HG02798 (cell line): ENCODE measurements at regions not wholly inside any gene's neighbourhood (a gene's known extent, or its start where the extent isn't known, plus 50 kb on each side); places are given as distances from the start of the nearest gene placed in this dataset.

ENCODE experiments used
- ATAC-seq: cut with Tn5 transposase; IDR thresholded peaks from one replicate; pipeline ENCODE4 v1.9.1; 2021; ENCODE audit warnings: mild to moderate bottlenecking; ENCODE audit not compliant: unreplicated experiment, poor library complexity

DNA sequence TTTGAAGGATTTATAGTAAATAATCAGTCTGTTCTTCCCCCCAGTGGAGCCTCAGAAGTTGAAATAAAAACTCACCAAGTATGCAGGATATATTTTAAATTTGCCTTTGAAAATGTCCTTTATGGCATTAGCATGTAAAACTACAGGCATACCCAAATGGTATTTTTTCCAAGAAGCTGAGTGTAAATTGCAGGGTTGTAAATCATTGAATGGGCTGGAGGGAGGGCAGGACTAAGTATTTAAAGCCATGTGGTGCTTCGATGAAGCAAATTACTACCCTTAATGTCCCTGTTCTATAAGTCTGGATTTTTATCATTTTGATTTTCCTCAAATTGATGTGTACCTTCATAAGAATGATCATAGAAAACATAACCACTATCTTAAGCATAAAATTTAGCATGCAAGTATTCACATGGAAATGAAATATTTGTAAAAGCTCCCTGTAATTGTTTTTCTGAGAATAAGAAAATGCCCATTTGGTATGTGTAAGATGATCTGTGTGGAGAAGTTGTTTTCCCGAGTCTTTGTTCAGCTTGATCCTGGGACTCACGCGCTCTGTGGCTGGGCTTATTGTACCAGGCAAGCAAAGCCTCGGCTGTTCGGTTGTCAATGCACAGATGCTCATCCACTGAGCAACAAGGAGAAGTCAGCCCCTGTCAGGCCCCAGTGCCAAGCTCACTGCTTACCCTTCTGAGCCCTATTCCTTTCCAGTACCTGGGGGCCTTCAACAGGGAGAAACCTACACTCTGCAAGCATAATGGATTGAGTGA lies 66.7 kb downstream of the CD164 start:
- ATAC-seq = no peak

DNA sequence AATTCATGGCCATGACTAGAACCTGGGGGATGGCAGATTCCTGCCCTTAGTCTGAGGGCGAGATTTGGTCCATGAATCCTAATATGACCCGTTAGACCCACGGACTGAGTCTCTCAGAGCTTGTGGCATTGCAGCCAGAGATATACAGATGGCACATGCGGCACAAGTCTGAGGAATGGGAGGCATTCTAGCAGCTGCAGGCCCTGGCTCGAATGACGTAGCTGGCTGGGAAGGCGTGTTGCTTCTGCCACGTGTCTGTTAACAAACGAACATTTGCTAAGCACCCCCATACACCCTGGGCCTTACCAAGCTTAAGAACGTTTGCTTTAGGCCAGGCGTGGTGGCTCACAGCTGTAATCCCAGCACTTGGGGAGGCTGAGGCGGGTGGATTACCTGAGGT lies 68.0 kb downstream of the CD164 start:
- ATAC-seq = no peak

DNA sequence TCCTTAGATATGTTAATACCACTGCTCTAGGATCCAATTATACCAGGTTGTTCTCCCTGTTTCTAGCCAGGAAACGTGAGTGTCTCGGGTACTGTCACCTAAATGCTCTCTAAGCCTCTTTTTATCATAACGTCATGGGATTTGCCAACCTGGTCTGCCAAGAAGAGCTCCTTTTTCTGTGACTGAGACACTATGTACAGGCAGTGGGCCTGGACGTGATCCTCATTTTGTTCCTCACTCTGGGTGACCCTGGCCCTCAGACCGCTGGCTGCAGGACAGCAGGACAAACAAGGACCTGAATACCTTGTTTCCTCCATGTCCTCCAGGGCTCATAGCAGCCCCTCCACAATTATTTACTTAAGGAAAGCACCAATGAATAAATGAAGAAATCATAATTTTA lies 69.1 kb downstream of the CD164 start:
- no peak for ATAC-seq

DNA sequence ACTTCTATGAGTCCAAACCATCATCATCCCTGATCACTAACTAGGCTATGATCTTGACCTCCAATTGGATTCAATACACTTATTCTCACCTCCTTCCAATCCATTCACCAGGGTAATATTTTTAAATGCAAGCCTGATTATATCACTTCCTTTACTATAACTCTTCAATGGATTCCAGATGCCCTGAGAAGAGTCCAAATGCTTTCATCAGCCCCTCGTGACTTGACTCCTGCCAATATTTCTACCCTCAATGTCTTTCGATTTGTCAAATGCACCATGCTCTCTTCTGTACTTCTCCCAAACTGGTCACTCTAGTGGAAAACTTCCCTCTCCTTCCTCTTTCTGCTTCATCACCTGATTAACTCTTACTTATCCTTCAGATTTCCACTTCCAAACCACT lies 70.8 kb downstream of the CD164 start:
- ATAC-seq = no peak

DNA sequence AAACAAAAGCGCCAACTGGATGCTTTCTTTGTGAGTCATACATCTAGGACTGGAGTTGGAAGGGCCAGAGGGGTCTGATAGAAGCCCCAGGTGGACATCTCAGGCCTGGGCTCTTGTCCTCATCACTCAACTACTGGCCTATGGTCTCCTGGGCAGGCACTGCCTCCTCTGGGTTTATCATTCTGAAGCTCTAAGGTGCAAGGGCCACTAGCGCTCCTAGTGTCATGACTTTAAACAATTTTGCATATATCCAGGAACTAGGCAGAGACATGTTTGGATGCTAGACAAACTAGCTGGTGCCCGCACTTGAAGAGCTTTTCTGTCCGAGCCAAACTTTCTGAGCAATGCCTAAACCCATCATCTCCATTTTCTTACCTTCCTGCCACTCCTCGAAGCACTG lies 72.3 kb downstream of the CD164 start:
- ATAC-seq = no peak

DNA sequence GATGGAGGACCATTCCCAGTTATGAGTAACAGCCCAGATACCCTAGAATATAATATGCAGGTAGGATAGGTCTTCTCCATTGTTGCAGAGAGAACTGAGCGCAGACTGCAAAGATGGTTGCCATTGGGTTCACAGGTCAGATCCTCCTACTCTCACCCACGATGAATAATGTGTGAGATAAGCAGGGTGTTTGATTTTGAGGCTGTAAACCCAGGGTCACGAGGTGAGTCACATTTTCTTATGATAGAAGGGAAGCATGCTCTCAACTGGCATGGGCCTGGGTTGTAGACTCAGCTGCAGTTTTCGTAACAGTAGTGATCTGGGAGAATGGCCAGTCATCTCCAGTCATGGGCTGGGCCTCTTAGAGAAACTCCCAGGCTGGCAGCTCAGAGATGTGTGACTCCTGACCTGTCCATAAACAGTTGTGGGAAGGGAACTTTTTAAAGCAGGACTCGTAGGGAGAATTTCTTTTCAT lies 74.2 kb downstream of the CD164 start:
- ATAC-seq = no peak

DNA sequence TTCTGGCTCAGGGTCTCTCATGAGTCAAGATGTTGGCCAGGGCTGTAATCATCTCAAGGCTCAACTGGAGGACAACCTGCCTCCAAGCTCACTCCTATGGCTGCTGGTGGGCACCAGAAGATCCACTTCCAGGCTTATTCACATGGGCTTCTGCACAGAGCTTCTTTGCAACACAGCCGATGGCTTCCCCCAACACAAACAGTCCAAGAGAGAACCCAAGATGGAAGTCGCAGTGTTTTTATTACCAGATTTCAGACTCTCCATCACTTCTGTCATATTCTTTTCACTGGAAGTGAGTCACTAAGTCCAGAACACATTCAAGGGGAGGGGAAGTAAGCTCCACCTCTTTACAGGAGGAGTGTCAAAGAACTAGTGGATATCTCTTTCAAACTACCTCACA lies 75.5 kb downstream of the CD164 start:
- no peak for ATAC-seq

DNA sequence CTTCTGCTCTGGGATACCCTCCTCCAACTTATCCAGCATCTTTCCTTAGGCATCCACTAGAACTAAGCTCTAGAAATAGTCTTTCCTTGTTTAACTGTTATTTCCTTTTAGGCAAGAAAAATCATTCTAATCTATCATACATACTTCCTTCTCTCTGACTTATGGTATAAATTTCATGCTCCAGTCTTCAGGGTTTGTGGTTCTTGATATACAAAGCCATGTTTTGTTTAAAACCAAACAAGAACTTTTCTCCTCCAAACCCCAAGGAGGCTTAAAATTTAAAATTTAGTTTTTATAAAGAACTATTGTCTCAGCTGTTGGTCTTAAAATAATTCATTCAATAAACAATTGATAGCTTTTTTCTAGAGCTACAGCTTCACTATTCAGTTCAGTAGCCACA lies 77.2 kb downstream of the CD164 start:
- ATAC-seq = no peak

DNA sequence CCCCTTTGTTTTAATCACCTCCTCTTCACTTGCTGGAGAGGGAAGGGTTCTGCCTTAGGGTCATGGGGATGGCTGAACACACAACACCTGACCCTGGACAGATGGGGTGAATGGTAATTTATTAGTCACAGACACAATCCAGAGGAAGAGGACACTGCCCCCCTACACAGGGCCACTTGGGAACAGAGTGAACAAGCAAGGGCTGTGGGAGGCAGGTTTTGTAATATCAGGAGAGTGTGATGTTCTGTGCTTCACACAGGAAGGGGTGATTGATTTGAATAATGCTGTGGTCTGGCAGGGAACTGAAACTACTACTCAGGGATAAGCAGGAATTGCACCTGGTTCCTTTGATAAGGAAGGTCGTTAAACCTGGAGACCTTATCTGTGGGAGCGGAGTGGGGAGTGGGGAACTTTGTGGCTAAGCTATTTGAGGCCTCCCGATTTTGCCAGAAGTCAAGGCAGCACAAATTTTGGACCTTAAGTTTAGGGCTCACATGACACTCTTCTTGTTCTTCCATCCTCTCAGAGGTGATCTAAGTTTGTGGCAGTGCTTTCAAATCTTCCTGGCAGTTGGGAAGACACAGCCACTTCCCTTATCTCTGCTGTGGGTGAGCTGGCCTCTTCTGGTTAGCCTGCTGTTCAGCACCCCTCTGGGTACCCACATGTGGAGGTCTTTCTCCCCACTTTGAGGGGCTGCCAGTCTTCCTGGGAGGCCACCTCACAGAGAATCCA lies 77.8 kb downstream of the CD164 start:
- no peak for ATAC-seq

DNA sequence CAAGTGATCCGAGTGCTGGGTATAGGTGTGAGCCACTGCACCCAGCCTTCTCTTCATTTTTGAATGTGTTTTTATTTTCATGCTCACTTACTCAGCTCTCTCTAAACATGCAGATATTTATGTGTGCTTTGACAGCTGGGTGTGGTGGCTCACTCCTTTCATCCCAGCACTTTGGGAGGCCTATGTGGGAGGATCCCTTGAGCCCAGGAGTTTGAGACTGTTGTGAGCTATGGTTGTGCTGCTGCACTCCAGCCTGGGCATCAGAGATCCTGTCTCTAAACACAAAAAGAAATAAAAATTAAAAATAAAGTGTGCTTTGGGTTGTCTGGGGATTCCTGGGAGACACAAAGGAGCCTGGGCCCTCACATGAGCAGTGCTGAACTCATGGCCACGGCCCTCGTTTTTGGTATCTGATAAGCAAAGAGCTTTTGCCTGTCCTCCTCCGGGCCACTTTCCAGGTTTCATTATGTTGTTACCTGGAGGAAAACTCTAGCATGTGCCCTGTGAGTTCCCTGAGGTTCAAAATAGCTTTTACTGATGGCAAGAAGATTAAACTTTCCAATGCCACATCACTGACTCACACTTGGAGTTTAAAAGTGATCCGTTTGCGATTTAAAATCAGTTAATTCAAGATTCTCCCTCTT lies 78.5 kb downstream of the CD164 start:
- no peak for ATAC-seq

DNA sequence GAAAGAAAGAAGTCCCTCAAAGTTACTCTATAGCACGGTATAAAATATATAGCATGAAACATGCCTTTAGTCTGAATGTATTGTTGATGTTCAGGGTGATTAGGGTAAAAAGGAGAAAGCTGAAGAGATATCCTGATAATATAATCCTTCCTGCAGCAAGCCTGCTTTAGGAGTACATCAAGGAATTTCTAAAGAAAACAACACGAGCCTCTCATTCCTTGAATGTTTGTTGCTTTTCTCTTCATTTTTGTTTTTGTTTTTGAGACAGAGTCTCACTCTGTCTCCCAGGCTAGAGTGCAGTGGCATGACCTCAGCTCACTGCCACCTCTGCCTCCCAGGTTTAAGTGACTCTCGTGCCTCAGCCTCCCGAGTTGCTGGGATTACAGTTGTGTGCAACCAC lies 79.1 kb downstream of the CD164 start:
- ATAC-seq = no peak

DNA sequence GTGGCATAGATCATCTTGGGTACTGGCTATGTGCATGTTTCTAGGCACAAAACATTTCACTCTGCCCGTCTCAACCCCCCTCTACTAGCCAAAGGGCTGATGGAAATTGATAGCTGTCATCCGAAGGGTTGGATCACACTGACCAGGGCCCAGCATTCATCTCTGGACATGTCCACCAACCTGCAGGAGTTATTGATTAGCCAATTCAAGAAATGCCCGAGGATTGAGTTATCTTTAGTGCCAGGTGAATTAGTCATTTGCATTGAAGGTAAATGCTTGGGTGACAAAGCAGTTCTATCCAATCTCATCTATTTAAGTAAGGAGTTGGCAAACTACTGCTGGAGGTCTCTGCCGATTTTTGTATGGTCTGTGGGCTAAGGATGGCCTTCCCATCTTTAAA lies 80.1 kb downstream of the CD164 start:
- no peak for ATAC-seq

DNA sequence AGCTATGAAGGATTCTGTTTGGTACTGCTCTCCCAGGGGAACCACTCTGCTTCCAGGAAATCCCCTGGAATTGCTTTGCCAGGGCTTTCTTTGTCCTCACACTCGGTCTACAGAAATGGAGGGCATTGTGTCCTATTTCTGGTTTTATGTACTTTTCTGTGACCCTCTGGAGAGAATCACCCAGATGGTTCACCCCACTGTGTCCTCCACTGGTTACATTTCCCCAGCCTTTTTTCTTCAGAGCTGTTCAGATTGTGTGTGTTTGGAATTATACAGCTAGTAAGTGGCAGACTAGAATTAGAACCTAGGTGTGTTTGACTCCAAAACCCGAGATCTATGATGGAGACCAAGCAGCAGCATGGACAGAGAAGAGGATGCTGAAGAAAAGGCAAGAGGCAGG lies 80.8 kb downstream of the CD164 start:
- no peak for ATAC-seq

DNA sequence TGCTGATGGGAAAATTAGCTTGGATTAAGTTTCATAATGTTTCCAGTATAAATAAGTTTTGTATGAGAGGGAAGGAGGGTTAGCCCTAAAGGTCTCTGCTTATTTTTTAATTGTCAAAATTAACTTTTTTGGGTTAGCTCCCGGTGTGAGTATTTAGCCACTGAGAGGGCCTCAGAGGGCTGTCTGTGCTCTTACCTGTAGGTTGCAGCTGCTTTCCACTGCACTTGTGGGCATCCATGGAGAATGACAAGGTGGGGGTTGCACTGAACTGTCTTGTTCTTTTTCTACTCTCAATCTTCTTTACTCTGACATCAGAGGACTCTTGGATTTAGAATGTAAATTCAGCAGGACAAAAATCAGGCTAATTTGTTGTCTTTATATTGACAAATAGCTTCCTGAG lies 81.4 kb downstream of the CD164 start:
- ATAC-seq = no peak

DNA sequence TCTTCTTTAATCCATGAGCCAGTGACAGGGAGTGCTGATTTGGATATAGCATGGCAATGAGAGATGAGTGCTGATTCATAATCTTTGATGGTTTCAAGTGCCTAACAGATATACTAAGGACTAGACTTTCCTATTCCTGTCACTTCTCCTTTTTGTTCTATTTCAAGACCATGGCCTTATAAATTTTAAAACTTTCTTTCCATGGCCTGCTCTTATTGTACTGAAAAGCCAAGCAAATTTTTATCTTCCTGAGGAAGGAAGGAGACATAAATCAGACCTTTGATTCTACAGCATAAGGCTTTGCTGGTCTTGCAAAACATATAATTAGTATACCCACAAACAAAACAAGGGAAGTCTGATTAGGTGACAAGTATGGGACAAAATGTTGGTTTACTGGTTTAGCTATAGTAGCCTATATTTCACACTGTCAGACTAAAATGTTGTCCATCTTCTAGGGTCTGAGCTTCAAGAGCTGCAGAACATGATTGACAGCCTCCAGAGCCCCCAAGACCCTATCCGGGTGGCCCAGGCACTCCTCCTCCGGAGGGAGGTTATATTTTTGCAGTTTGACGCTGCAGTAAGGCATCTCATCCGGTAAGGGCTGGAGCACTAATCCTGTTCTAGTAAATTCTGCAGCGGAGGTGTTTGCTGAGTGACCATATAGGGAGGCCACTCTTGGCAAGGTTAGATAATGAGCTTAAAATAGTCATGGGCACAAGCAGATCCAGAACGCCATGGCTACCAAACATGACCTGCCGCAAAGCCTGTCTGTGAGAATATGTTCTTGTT lies 82.3 kb downstream of the CD164 start:
- no peak for ATAC-seq

DNA sequence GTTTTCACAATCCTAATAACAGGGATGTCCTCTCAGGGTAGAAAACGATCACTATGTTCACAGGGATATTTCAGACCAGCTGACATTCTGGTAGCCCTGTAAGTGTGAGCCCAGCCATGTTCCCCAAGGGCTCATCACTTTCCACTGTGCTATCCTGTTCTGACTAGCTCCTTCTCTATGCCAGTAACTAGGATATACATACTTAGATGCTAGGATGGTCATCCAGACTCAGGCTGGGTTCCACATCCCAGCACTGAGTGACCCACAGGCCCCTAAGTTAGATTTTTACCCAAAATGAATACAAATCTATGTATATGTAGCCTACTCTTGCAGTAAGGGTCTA lies 83.0 kb downstream of the CD164 start:
- no peak for ATAC-seq

DNA sequence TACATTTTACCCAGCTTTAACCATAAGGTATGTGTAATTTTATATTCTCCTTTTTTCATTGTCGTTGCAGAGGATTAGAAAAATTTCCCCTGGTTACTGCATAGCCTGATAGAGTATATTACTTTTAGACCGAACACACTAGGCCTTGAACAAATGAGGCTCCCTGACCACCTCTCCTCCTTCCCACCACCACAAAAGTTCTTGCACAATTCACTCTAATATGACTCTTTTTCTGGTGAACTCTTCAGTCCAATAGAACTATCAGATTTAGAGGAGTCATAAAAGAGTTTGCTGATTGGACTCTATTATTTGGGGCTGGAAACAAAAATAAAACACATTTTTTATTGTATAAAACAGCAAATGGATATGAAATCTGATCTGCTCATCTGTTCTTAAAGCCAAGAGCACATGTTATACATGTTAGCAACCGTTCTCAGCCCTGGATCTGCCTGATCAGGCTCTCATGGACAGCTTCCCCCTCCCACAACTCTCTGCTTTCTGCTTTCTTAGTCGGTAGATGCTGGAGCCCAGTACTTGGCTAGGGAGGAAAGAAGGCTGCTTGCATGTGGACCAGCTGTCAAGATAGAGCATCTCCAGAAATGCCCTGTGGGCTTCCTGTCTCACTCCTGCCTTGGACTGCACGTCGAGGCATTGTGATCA lies 83.5 kb downstream of the CD164 start:
- ATAC-seq = no peak

DNA sequence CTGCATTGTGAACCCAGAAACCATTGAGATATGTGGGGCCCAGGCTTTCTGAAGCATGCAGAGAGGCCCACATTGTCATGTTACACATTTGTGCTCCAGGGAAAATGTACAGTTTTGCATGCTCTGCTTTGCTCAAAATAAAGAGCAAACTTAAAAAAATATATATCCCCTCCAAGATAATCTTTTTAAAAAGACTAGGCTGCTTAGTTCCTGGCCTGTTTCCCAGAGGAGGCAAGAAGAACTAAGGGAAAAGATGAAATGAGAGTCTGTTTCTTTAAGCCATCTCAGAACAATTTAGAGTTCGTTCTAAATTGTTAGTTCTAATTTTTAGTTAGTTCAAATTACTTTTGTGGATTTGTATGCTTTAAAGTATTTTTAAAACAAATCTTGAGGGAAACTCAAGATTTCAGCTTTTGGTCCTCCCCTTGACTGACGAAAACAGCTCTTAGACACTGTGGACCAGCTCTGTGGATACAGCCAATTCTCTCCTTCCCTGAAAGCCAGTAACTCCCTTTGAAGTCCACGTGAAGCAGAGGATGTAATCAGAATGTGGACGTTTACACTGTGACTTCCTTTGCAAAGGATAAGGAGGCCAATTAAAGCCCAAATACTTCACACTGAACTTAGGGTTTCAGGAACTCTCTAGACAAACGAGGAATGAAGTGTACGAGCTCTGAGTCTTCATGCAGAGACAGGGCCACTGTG lies 84.7 kb downstream of the CD164 start:
- no peak for ATAC-seq

DNA sequence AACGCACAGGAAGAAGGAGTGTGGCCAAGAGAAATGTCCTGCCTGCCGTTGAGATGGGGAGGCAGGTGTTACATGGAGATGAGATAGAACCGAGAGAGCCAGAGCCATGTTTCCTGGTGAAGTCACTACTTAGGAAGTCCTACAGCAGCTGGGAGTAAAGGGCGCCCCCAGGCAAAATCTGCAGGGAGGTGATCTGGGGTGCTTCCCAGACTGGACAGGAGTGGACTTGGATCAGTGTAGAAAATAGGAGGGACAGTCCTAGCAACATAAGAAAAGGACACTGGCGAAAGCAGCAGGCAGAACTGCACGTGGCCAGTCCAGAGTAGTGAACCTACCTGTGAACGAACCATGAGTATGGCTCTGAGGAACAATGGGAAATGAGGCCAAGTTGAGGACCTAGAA lies 85.3 kb downstream of the CD164 start:
- ATAC-seq = no peak

DNA sequence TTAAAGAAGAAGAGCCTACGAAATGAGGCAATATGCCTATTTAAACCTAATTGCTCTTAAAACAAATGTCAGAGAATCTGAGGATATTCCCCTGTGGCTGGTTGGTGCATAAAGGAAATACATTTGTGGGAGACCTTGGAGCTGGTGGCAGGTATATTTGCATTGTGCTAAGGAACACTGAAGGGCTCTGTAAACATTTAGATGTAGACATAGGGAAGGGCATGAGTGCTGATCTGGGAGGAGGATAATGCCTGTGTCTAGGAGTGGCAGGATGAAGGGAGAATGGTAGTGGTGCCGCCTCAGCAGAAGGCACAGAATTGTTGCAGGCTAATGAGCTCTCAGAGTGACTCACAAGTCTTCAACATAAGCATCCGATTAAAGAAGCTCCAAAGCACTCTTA lies 85.8 kb downstream of the CD164 start:
- no peak for ATAC-seq
